ENCODE measurements at regions not wholly inside any gene's neighbourhood (a gene's known extent, or its start where the extent isn't known, plus 50 kb on each side); places are given as distances from the start of the nearest gene placed in this dataset.

DNA sequence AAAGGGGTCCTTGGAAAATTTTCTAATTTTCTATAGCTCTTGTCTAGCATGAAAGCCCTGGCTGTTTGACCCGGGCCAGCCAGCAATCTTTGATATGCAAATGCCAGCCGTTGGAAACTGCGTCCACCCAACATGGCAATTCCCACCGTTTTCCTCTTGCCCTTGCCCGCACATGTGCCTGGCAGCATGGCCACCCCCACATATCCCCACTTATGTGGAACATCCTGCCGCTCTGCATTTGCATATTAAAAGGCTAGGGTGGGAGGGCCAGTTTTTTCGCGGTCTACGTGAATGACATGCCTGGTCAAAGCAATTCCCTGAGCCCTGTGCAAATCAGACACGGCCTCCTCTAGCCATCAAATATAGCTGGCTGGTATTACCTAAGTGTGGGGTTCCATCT is 110.3 kb upstream of the TDRD3 start:
- DNase-seq = peak; percentile 53

DNA sequence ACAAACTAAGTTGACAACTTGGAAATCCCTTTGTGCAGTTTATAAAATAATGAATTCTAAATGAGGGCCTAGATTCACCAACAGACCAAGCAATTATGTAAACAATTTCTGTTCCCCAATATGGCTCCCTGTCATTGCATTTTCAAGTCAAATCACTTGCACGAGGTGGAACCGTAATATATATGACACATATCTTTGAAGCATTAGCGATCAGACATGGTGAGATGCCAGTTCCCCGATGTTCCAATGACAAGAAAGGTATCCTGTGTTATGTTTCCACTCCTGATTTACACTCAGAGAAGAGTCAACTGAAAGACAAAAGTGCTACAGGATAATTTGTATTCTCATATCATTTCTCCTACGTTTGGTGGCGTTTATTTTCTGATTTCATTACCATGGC is 108.5 kb upstream of the TDRD3 start:
- DNase-seq = no peak

DNA sequence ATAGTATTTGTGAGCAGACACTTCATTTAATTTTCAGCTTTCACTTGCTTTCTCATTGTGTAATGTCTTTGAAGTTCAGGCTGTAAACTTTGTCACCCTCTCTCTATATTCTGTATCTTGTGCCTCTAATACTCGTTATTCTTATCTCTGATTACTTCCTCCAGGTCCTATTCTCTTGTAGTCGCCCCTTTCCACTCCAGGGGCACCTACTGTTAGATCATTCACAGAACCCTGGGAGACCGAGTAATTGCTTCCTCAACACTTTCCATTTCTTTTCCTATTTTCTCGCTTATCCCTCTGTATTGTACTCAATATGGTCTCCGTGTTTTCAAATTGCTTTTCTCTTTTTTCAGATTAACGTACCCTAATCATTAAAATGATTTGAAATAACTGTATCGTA is 93.9 kb upstream of the TDRD3 start:
- no peak for DNase-seq

DNA sequence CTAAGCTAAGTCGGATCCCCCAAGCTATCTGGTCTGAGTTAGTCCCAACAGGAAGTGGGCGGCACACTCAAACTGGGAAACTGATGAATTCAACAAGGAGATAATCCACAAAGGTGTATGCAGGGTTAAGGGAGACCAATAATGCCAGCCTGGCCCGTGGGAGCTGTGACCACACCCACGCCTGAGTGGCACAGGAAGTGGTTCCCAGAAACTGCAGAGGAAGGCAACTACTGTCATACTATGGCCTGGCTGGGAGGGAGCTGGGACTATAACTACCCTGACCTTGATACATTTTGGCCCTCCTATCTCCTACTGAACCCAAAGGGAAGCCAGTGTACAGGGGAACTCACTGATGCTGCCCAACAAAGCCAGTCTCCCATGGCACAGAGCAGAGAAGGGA is 85.5 kb upstream of the TDRD3 start:
- no peak for DNase-seq

DNA sequence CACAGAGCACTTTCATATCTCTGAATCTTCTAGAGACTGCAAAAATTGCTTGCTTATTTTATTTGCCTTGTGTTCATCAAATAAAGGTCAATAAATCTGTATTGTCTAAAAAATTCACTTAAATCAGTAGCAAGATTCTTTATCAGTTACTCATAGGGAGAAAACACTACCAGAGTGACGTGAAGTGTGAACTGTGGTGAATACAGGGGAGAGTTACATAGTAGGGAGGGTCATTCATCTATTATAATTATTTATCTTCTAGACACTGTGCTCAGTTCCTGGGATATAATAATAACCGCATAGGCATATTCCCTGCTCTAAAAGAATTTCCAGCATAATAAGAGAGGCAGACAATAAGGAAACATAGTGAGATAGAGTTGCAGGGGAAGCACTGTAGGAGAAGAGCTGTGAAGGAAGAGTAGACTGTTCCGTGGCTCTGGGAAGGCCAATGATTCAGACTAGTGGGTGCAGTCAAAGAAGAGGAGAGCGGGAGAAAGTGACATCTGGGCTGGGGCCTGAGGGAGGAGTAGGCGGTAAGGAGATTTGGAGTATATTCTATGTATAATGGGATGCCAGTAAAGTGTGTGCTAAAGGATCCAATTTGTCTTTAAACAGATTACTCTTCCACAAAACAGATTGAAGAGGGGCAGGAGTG is 84.0 kb upstream of the TDRD3 start:
- DNase-seq = no peak

DNA sequence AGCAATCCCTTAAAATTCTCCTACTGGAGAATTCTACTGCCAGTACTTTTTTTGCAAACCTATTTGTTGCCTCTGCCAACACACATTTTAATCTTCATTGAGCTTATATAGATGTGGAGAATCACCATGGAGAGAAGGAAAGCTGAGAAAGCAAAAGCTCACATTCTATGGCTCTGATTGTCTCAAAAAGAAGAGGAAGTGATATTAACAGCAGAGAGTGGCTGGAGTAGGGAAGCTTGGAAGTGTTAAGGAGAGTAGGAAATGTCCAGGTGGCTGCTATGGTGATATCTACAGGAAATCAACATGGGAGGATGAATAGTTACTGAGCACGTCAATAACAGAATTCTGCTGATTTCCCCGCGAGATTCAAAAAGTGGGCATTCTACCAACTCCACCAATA is 78.8 kb upstream of the TDRD3 start:
- no peak for DNase-seq

DNA sequence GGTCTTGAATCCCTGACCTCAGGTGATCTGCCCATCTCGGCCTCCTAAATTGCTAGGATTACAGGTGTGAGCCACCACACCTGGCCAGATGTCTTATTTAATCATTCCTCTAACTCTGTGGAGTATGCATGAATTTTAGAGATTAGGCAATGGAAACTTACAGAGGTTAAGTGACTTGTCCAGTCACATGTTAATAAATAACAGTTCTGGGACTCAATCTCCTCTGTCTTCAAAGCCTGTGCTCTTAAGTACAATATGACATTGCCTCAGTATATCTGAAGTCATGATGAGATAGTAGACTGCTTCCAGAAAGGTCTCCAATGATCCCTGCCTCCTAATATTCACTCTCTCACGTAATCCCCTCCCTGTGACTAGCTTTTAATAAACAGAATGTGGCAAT is 72.9 kb upstream of the TDRD3 start:
- DNase-seq = no peak

DNA sequence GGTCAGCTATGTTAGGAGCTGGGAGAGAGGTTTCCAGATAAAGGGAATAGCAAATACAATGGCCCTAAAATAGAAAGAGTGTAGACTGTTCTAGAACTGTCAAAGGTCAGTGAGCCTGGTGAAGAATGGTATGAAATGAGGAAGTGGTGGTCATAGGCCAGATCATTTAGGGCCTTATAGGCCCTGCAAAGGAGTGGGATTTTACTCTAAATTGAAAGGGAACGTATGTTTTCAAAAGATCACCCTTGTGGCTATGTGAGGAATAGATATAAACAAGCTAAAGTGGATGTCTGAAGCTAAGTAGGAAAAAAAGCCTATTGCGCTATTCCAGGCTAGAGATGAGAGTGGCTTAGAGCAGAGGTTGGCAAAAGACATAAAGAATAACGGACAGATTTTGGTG is 70.7 kb upstream of the TDRD3 start:
- no peak for DNase-seq

DNA sequence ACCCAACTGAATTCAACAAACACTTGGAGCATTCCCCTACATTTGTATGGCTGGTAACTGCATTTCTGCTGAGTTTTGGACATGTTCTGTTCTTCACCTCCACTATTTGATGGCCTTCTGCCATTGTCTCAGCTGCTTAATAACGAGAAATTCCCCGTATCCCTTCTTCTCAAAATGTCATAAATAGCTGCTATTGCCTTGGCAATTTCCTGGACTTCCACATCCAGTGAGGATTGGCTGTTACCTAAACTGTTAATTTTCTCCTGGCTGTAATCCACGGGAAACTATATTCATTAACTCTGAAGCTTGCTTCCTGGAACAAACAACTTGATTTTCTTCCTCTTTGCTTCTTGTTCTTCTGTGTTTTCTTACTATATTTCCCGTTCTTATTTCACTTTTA is 69.5 kb upstream of the TDRD3 start:
- no peak for DNase-seq

DNA sequence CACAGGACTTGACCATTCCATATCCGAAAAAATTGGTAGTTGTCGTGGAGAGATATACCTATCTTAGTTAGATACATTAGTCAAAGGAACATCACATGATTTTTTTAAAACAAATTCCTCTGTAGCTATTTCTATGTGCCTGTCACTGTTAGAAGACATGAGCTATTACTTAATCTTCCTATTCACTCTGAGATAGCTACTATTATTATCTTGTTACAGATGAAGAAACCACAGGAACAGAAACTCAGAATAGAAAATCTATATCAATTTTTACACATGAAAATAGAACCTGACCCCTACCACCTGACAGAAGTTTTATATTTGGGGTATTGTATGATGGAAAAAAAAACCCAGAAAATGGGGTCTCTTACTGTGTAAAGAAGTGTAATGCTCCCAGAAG is 68.9 kb upstream of the TDRD3 start:
- no peak for DNase-seq

DNA sequence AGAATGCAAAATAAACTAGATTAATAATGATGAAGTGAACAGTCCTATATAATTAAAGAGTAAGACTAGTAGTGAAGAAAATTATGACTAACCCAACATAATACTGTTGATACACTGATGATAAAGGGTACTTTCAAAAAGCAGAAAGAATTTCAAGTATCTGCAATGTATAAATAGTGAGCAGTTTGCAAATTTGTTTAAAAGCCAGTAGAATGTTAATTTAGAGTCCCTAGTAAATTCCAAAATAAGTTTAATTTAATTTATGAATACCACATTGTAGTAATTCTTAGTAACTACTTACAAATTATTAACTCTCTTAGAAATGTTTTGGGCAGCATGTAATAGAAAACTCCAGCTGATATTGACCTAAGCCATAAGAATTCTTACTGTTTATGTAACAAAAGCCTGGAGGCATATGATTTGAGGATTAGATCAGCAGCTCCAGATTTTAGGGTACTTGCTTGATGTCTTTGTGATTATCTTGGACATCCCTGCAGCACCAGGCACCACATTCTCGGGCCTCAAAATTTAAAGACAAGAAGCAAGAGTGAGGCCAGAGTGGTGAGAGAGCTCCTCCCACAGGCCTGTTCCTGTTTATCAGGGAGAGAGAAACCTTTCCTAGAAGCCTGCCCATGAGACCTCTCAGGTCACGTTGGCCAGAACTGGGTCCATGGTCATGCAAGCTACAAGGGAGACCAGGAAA is 67.6 kb upstream of the TDRD3 start:
- DNase-seq = peak; percentile 59

DNA sequence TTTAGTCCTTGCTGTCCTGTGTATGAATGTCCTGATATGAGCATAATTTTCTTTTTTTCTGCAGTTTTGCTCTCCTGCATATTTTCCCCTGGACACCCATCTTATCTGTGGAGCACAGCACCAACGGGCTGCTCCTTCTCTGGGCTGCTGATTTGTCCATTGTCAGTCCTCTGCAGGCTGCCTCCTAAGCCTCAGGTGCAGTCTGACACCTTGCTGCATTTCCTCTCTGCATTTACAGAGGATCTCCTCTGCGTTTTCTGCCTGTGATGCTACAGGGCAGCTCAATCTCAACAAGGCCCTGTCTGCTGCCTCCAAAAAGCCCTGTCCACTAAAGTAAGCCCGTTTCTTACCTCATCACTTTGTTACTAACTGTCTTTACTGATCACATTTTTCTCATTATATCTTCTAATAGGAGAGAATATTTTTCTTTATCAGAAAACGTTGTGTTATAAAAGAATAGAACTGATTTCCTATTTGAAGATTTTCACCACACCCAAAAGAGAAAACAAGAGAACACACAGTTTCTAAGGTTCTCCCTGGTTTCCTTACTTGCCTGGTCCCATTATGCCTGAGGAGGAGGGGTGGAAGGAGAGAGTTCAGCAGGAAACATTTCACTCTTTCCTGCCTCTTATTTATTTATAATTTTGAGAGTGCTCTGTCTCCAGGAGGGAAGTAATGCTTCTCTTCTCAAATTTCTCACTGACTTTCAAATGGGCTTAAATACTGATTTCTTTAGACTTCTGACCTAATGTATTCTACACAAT is 65.6 kb upstream of the TDRD3 start:
- DNase-seq = no peak

DNA sequence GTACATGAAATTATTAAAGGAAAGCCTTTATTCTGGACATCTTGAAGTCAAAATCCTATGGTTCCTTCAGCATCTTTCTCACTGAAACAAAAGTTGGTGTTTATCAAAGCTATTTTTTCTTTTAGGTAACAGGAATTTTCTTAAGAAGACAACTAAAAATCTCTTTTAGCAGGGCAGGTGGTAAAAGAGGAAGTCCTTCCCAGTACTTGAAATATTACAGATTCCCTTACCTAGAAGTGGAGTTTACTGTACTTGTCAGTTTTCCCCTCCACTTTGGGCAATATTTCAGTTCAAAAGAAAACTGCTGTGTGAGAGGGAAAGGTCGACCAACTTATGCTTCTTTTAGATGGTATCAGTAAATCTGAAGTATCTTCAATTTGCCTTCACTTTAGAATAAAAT is 64.3 kb upstream of the TDRD3 start:
- DNase-seq = no peak

DNA sequence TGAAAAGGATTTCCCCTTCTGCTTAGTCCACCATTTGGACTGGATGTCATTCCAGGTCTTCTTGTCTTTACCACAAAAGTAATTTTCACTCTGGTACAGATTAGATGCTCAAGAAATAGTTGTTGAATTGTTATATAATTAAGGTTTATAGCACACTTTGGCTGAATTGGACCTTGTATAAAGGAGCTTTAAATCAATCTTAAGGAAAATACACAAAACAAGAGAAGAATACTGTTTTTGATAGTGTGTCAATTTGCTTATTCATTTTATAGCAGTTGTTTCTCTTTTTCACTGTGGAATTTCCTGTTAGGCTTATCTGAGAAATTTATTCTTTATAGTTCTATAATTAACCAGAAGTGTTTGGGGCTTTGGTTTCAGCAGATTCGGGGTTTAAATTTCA is 62.7 kb upstream of the TDRD3 start:
- DNase-seq = no peak

DNA sequence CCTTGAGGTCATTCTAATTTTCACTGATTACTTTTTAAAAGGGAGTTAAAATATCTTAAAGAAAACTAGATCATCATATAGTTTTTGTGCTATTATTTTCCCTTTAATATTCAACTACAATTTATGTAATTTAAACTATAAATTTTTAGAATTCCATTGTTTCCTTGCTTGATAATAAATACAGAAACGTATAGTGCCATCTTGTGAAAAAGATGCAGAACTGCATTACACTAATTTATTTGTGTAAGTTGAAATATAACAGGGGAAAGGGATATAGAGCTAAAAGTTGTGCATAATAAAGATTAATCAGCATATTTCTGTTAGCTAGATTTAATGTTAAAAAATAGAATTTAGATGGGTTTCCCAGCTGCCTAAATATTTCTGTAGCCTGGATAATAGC is 61.5 kb upstream of the TDRD3 start:
- peak; percentile 30 for DNase-seq

DNA sequence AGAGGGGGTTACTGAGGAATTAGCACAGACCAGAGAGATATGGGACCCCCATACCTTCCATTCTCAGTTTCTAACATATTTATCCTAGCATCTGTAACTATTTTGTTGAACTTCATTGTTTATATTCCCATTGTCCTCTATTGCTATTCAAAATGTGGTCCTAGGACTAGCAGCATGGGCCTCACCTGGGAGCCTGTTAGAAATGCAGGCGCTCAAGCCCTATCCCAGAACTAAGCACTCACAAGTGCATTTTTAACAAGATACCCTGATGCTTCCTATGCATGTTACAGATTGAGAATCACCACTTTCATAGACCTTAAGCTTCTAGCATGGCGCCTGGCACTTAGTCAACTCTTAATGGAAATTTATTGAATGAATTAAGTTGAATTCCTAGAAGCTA is 58.3 kb upstream of the TDRD3 start:
- DNase-seq = no peak

DNA sequence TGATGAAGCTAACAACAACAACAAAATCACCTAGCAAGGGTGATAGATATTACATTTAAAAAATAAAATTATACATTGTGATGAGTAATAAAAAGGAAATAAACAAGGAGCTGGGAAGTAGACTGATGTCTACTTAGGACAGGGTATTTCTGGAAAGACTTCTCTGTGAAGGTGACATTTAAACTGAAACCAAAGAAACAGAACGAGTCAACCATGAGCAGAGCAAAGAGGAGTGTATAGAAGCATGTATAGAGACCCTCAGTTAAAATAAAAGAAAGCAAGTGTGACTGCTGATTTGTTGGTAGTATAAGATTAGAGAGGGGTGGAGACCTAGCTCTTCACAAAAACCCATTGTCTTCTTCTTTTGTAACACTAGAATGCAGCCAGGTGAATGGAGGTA is 53.0 kb upstream of the TDRD3 start:
- no peak for DNase-seq

DNA sequence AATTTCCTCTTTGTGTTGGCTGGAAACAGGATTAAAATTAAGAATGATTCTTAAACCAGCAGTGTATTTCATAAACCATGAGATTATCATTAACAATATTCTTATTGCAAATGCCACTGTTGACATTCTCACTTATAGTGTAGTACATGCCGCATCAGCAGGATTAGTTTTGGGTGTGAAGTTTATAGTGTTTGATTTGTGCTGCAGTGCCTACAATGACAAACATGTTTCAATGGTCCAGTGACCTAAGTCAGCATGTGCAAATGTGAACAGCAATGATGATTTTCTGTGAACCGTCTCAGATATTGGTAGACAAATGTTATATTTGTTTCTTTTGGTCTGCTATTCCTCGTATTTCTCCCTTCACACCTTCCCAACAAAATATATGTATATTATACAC is 49.8 kb upstream of the TDRD3 start:
- no peak for DNase-seq

All from NCI-H526 treated with DMSO at 0.1 percent for 48 hours (cell line).